ENCODE measurements at regions not wholly inside any gene's neighbourhood (a gene's known extent, or its start where the extent isn't known, plus 50 kb on each side); places are given as distances from the start of the nearest gene placed in this dataset.
"Not testable (repeated sequence)": the region's sequence is repeated elsewhere in the genome, so short reads cannot be mapped to it uniquely, and the experiment has no call there.

GRCh38 chr4:82240410-82240809, 133.4 kb downstream of the HNRNPD start:
- intact Hi-C loops (cut with micrococcal nuclease): no loop called here
- WGBS (ENCODE audit: insufficient coverage): 94% methylated on average over 7 of the region's 7 CpGs

GRCh38 chr4:82237142-82237541, 136.6 kb downstream of the HNRNPD start:
- WGBS (ENCODE audit: insufficient coverage): 100% methylated on average over 1 of the region's 1 CpG
- H3K27me3 ChIP-seq (ENCODE audit: control insufficient read depth, insufficient read depth, low read length); H3K9me3 Mint-ChIP-seq; H3K36me3 ChIP-seq (ENCODE audit: control insufficient read depth, insufficient read depth, low read length); H3K4me3 Mint-ChIP-seq; ATAC-seq; H3K4me1 ChIP-seq (ENCODE audit: control insufficient read depth, insufficient read depth, low read length); H3K27ac Mint-ChIP-seq; H3K27ac ChIP-seq (ENCODE audit: low read length); intact Hi-C loops (cut with micrococcal nuclease); DNase-seq; H3K4me3 ChIP-seq (ENCODE audit: low read length); H3K9me3 ChIP-seq (ENCODE audit: control insufficient read depth, insufficient read depth, low read length); H3K36me3 Mint-ChIP-seq; H3K4me1 Mint-ChIP-seq: not testable (repeated sequence)
- H3K27me3 Mint-ChIP-seq (ENCODE audit: low read depth in 2 of 2): peaks cover 12 to 26% of the 10 kb centered on the region in 2 donors

More at GRCh38 chr4:82240410-82240809, 133.4 kb downstream of the HNRNPD start:
- H3K36me3 Mint-ChIP-seq: no peaks in the 10 kb centered on the region
- peaks cover 12 to 18% of the 10 kb centered on the region in 2 donors for H3K27me3 Mint-ChIP-seq (ENCODE audit: low read depth in 2 of 2)
- Histone ChIP-seq H3K27me3 (ENCODE audit: control insufficient read depth, insufficient read depth, low read length) (no peaks in the 10 kb centered on the region), H3K4me1 (ENCODE audit: control insufficient read depth, insufficient read depth, low read length) (no peaks in the 10 kb centered on the region), H3K27ac (ENCODE audit: low read length) (no peak overlapping the region), H3K36me3 (ENCODE audit: control insufficient read depth, insufficient read depth, low read length) (no peaks in the 10 kb centered on the region), H3K9me3 (ENCODE audit: control insufficient read depth, insufficient read depth, low read length) (no peaks in the 10 kb centered on the region), H3K4me3 (ENCODE audit: low read length) (no peak overlapping the region)
- H3K27ac Mint-ChIP-seq: no peak overlapping the region
- no peak overlapping the region for H3K4me3 Mint-ChIP-seq
- DNase-seq (no peak), ATAC-seq (no peak)
- no peaks in the 10 kb centered on the region for H3K9me3 Mint-ChIP-seq
- TF ChIP-seq, protein P1, sequence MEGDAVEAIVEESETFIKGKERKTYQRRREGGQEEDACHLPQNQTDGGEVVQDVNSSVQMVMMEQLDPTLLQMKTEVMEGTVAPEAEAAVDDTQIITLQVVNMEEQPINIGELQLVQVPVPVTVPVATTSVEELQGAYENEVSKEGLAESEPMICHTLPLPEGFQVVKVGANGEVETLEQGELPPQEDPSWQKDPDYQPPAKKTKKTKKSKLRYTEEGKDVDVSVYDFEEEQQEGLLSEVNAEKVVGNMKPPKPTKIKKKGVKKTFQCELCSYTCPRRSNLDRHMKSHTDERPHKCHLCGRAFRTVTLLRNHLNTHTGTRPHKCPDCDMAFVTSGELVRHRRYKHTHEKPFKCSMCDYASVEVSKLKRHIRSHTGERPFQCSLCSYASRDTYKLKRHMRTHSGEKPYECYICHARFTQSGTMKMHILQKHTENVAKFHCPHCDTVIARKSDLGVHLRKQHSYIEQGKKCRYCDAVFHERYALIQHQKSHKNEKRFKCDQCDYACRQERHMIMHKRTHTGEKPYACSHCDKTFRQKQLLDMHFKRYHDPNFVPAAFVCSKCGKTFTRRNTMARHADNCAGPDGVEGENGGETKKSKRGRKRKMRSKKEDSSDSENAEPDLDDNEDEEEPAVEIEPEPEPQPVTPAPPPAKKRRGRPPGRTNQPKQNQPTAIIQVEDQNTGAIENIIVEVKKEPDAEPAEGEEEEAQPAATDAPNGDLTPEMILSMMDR (IDR thresholded peaks at IDR 0.05): no peak
- no peaks in the 10 kb centered on the region for H3K4me1 Mint-ChIP-seq

- H3K27me3 Mint-ChIP-seq (ENCODE audit: low read depth in 2 of 2): peaks cover 12 to 36% of the 10 kb centered on the region in 2 donors
- Histone ChIP-seq H3K36me3 (ENCODE audit: control insufficient read depth, insufficient read depth, low read length) (no peaks in the 10 kb centered on the region), H3K4me1 (ENCODE audit: control insufficient read depth, insufficient read depth, low read length) (no peaks in the 10 kb centered on the region), H3K9me3 (ENCODE audit: control insufficient read depth, insufficient read depth, low read length) (no peaks in the 10 kb centered on the region), H3K27me3 (ENCODE audit: control insufficient read depth, insufficient read depth, low read length) (no peaks in the 10 kb centered on the region), H3K27ac (ENCODE audit: low read length) (no peak overlapping the region), H3K4me3 (ENCODE audit: low read length) (no peak overlapping the region)
- WGBS (ENCODE audit: insufficient coverage): no CpG with 5 or more reads among the region's 1 CpG
- H3K9me3 Mint-ChIP-seq: no peaks in the 10 kb centered on the region
- H3K4me1 Mint-ChIP-seq: no peaks in the 10 kb centered on the region
- no peak for DNase-seq
- ATAC-seq: no peak
- TF ChIP-seq, protein P1 (IDR thresholded peaks at IDR 0.05): no peak
- intact Hi-C loops (cut with micrococcal nuclease): no loop called here
- no peaks in the 10 kb centered on the region for H3K36me3 Mint-ChIP-seq
- no peak overlapping the region for H3K27ac Mint-ChIP-seq
- H3K4me3 Mint-ChIP-seq: no peak overlapping the region
Measured at GRCh38 chr4:82235346-82235745, 138.4 kb downstream of the HNRNPD start.

- Mint-ChIP-seq H3K9me3 (no peaks in the 10 kb centered on the region), H3K27ac (no peak overlapping the region), H3K4me1 (no peaks in the 10 kb centered on the region), H3K4me3 (no peak overlapping the region), H3K27me3 (ENCODE audit: low read depth in 2 of 2) (peaks cover 16 to 46% of the 10 kb centered on the region in 2 donors), H3K36me3 (no peaks in the 10 kb centered on the region)
- Histone ChIP-seq H3K4me1 (ENCODE audit: control insufficient read depth, insufficient read depth, low read length) (no peaks in the 10 kb centered on the region), H3K27me3 (ENCODE audit: control insufficient read depth, insufficient read depth, low read length) (no peaks in the 10 kb centered on the region), H3K4me3 (ENCODE audit: low read length) (no peak overlapping the region), H3K36me3 (ENCODE audit: control insufficient read depth, insufficient read depth, low read length) (no peaks in the 10 kb centered on the region), H3K27ac (ENCODE audit: low read length) (no peak overlapping the region), H3K9me3 (ENCODE audit: control insufficient read depth, insufficient read depth, low read length) (no peaks in the 10 kb centered on the region)
- no peak for ATAC-seq
- DNase-seq: no peak
- intact Hi-C loops (cut with micrococcal nuclease): no loop called here
- no CpG with 5 or more reads among the region's 1 CpG for WGBS (ENCODE audit: insufficient coverage)
- TF ChIP-seq, protein P1 (IDR thresholded peaks at IDR 0.05): no peak
Measured at GRCh38 chr4:82232891-82233290, 140.9 kb downstream of the HNRNPD start.

All from natural killer cell (primary cell).